K562 (cell line): ENCODE measurements at regions not wholly inside any gene's neighbourhood (a gene's known extent, or its start where the extent isn't known, plus 50 kb on each side); places are given as distances from the start of the nearest gene placed in this dataset.

Experiments
- ATAC-seq: fragments of 200-7000 bp; cut with Tn5 transposase; 3 replicates; pipeline ENCODE4 v1.9.1; 2020; ENCODE audit warnings: moderate library complexity
- BruUV-seq: library from RNA; stranded (reverse); fragments of 400-500 nt; replicated peaks from 2 replicates; lab custom pipeline; 2021; lab: Mats Ljungman, UMichigan
- CTCF ChIA-PET: fragments of 300-600 bp; formaldehyde crosslinking; extraction: SDS; loops from one replicate; lab custom pipeline; 2021; ENCODE audit warnings: low intra/inter-chr PET ratio; lab: Yijun Ruan, JAX
- POLR2A ChIA-PET: fragments of 300-600, 350-650 bp; sonication (Branson Sonifier 250); formaldehyde crosslinking; extraction: SDS; loops from one replicate; lab custom pipeline; 2021; ENCODE audit warnings: antibody characterized with exemption, inconsistent platforms; lab: Yijun Ruan, JAX
- DNase-seq, 4 experiments: peaks; one replicate each; pipeline versions ENCODE4 v3.0.0 to v3.0.0-alpha.2; 2011 to 2018; ENCODE audit warnings: low spot score in 3 of 4, mixed read lengths in 3 of 4; ENCODE audit errors: extremely low read depth in 1 of 4
- FAIRE-seq: peaks from 2 replicates; lab custom pipeline; 2011; peaks lifted over from hg19 to GRCh38; lab: Jason Lieb, UNC
- H2AFZ ChIP-seq: 2 replicates; pipeline ENCODE4 v1.6.0; 2011; ENCODE audit warnings: low read depth, low read length, control low read depth, inconsistent platforms
- H3K27ac ChIP-seq: fragments of 200-600 bp; 3 replicates; pipeline ENCODE4 v1.8.0; 2011; ENCODE audit warnings: low read depth, mild to moderate bottlenecking, control low read depth, inconsistent platforms, low read length, moderate library complexity, mixed read lengths; ENCODE audit errors: extremely low read depth
- H3K27me3 ChIP-seq, 2 experiments: fragments of 300-600 bp in 1 of 2; 2 replicates in 1 of 2; 3 replicates in 1 of 2; pipeline versions ENCODE4 v1.6.0 to v1.8.0; 2011; ENCODE audit warnings: inconsistent platforms in 2 of 2, low read length in 2 of 2, mild to moderate bottlenecking in 1 of 2, mixed read lengths in 1 of 2, moderate library complexity in 1 of 2; ENCODE audit not compliant: control insufficient read depth in 2 of 2, insufficient read depth in 2 of 2
- H3K36me3 ChIP-seq: fragments of 300-600 bp; 3 replicates; pipeline ENCODE4 v1.8.0; 2011; ENCODE audit warnings: mild to moderate bottlenecking, low read length, inconsistent platforms; ENCODE audit not compliant: control insufficient read depth, insufficient read depth
- H3K4me1 ChIP-seq, 2 experiments: fragments of 200-600 bp in 1 of 2; replicated peaks in 1 of 2; 2 replicates in 1 of 2; 3 replicates in 1 of 2; pipeline versions ENCODE4 v1.5.1 to v1.8.0; 2011; ENCODE audit warnings: inconsistent platforms in 2 of 2, low read length in 2 of 2, mild to moderate bottlenecking in 1 of 2, mixed read lengths in 1 of 2, moderate library complexity in 1 of 2; ENCODE audit not compliant: control insufficient read depth in 2 of 2, insufficient read depth in 2 of 2
- H3K4me2 ChIP-seq: 2 replicates; pipeline ENCODE4 v1.6.1; 2011; ENCODE audit warnings: low read length, control low read depth, inconsistent platforms, mixed read lengths; ENCODE audit not compliant: insufficient read depth
- H3K4me3 ChIP-seq: fragments of 200-600 bp; sonication (generic), shearing (Covaris generic); 2 replicates; pipeline ENCODE4 v1.5.1; 2016; ENCODE audit warnings: control low read depth, inconsistent platforms
- H3K79me2 ChIP-seq: fragments of 200-600 bp; 3 replicates; pipeline ENCODE4 v1.8.0; 2011; ENCODE audit warnings: low read length, inconsistent platforms; ENCODE audit not compliant: control insufficient read depth, insufficient read depth
- H3K9ac ChIP-seq, 2 experiments: 2 replicates each; pipeline versions ENCODE4 v1.6.0 to v1.6.1; 2011; ENCODE audit warnings: low read depth in 2 of 2, low read length in 2 of 2, control low read depth in 1 of 2, inconsistent platforms in 1 of 2, mild to moderate bottlenecking in 1 of 2, mixed read lengths in 1 of 2; ENCODE audit not compliant: insufficient read depth in 1 of 2
- H3K9me1 ChIP-seq: one replicate; pipeline ENCODE4 v1.6.0; 2011; ENCODE audit warnings: inconsistent platforms, mild to moderate bottlenecking, low read length, moderate library complexity; ENCODE audit not compliant: control insufficient read depth, insufficient read depth
- H3K9me3 ChIP-seq: replicated peaks from 2 replicates; pipeline ENCODE4 v1.5.1; 2011; ENCODE audit warnings: low read depth, low read length, inconsistent platforms; ENCODE audit not compliant: control insufficient read depth, insufficient read depth
- H4K20me1 ChIP-seq: replicated peaks from 2 replicates; pipeline ENCODE4 v1.6.1; 2011; ENCODE audit warnings: low read length, inconsistent platforms, mixed read lengths; ENCODE audit not compliant: control insufficient read depth, insufficient read depth
- BDP1 ChIP-seq: IDR thresholded peaks from 3 replicates; pipeline ENCODE4 v1.6.1; 2011; ENCODE audit not compliant: insufficient read length, insufficient read depth
- CLOCK ChIP-seq: fragments of 250-450 bp; sonication (Bioruptor Pico); IDR thresholded peaks from 2 replicates; pipeline ENCODE4 v1.4.0; 2020; ENCODE audit warnings: mild to moderate bottlenecking, moderate library complexity, borderline replicate concordance
- CTBP1 ChIP-seq: fragments of 450-650 bp; IDR thresholded peaks from 2 replicates; pipeline ENCODE4 v1.6.1; 2016; ENCODE audit warnings: borderline replicate concordance
- HINFP ChIP-seq: fragments of 450-650 bp; conservative IDR thresholded peaks from 2 replicates; pipeline ENCODE4 v1.6.1; 2016; ENCODE audit warnings: missing genetic modification characterization, low read depth, mild to moderate bottlenecking, control low read depth, missing compliant biosample characterization
- LARP7 ChIP-seq: fragments of 450-650 bp; IDR thresholded peaks from 2 replicates; pipeline ENCODE4 v1.6.1; 2016
- PHF20 ChIP-seq: fragments of 450-650 bp; IDR thresholded peaks from 2 replicates; pipeline ENCODE4 v1.6.1; 2018; ENCODE audit not compliant: partially characterized antibody
- REST ChIP-seq, 2 experiments: fragments of 450-650 bp; formaldehyde crosslinking in 1 of 2; IDR thresholded peaks; 2 replicates each; pipeline versions ENCODE4 v1.4.0 to v1.6.1; 2014 to 2020; ENCODE audit warnings: mild to moderate bottlenecking in 2 of 2, borderline replicate concordance in 1 of 2, low read depth in 1 of 2
- ZNF212 ChIP-seq: fragments of 450-650 bp; formaldehyde crosslinking; IDR thresholded peaks from 2 replicates; pipeline ENCODE4 v1.4.0; 2020; ENCODE audit warnings: mild to moderate bottlenecking
- ZNF695 ChIP-seq: fragments of 450-650 bp; formaldehyde crosslinking; IDR thresholded peaks from 2 replicates; pipeline ENCODE4 v1.4.0; 2020; ENCODE audit warnings: mild to moderate bottlenecking, moderate library complexity
- ZNF717 ChIP-seq: fragments of 250-450 bp; sonication (Bioruptor Pico); IDR thresholded peaks from 2 replicates; pipeline ENCODE4 v1.5.0; 2021
- WGBS: fragments of 100-300 bp; shearing (Covaris generic); methylation state at CpG from one replicate; pipeline ENCODE4 v1.1.6; 2016; ENCODE audit warnings: low coverage, mixed read lengths; ENCODE audit not compliant: insufficient coverage; ENCODE audit errors: missing lambda C conversion rate; 5-methylcytosine and 5-hydroxymethylcytosine counted together
- in situ Hi-C: fragments of 300-500 bp; cut with MboI; formaldehyde crosslinking; loops from 4 replicates; pipeline ENCODE4 v1.15.0; 2018; ENCODE audit warnings: inconsistent platforms, mixed read lengths
- intact Hi-C: fragments of 100-400 bp; cut with micrococcal nuclease; formaldehyde crosslinking; loops from 2 replicates; pipeline ENCODE4 v1.14.2; 2022

GRCh38 chr4:92111493-92111892 lies 192.3 kb upstream of the GRID2 start (continued):
- TF ChIP-seq ZNF717 (CRISPR knock-in tag): no peak

- Histone ChIP-seq H2AFZ (no peak overlapping the region), H3K9me3 (no peaks in the 10 kb centered on the region), H3K9ac (no peak overlapping the region), H3K27me3 (no peaks in the 10 kb centered on the region), H3K4me3 (no peak overlapping the region), H3K4me1 (no peaks in the 10 kb centered on the region), H4K20me1 (no peaks in the 10 kb centered on the region), H3K79me2 (no peaks in the 10 kb centered on the region), H3K4me2 (no peak overlapping the region), H3K27ac (no peak overlapping the region), H3K9me1 (no peaks in the 10 kb centered on the region), H3K36me3 (no peaks in the 10 kb centered on the region)
- DNase-seq (no peak), FAIRE-seq (no peak), ATAC-seq (no peak)
- POLR2A ChIA-PET: no interaction called here
- intact Hi-C loops: no loop called here
- 0% methylated on average over 2 of the region's 2 CpGs for WGBS
- CTCF ChIA-PET: no interaction called here
- no TSS peak for BruUV-seq
- in situ Hi-C loops: no loop called here
- TF ChIP-seq ZNF695 (CRISPR knock-in tag) (no peak), CLOCK (CRISPR knock-in tag) (no peak), HINFP (tag) (no peak), CTBP1 (no peak), REST (IDR thresholded peaks at IDR 0.05; ENCODE audit: borderline replicate concordance) (no peak), REST (CRISPR knock-in tag; IDR thresholded peaks at IDR 0.05; ENCODE audit: low read depth) (no peak), ZNF212 (no peak), LARP7 (no peak), PHF20 (no peak), BDP1 (no peak)
These were observed 191.0 kb upstream of the GRID2 start for GRCh38 chr4:92112805-92113204.
